K562 (cell line): ENCODE measurements at regions not wholly inside any gene's neighbourhood (a gene's known extent, or its start where the extent isn't known, plus 50 kb on each side); places are given as distances from the start of the nearest gene placed in this dataset.

Experiments used
- CBX2 ChIP-seq: fragments of 200-600 bp; sonication (generic); IDR thresholded peaks from one replicate; pipeline ENCODE4 v1.6.1; 2012; ENCODE audit warnings: mild to moderate bottlenecking, low read length, inconsistent platforms; ENCODE audit not compliant: insufficient read depth, poor library complexity, severe bottlenecking
- ETV5 ChIP-seq: sonication (generic); formaldehyde crosslinking; IDR thresholded peaks from 2 replicates; pipeline ENCODE4 v1.4.0; 2020; ENCODE audit warnings: low read depth, mild to moderate bottlenecking, missing genetic modification reagents
- POLR3G ChIP-seq: IDR thresholded peaks from 2 replicates; pipeline ENCODE4 v1.6.1; 2011; ENCODE audit not compliant: insufficient read length, insufficient replicate concordance; ENCODE audit errors: extremely low read depth

DNA sequence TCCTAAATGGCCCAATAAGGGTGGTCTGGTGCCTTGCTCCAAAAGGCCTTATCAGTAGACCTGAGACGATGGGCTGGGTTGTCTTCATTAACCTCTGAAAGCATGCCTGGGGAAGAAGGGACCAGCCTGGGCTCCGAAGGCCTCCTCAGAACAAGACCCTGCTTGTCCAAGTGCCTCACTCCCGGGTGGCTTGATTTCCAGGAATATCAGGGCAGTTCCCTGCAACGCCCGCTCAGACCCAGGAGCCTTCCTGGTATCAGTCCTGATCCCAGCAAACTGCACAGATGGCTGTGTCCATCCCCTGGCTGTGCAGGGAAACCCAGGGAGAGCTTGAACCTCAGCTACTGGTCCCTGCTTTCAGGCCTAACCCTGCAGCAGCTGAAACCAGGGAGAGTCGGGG, 49.9 kb upstream of the CUX1 start (continued):
- TF ChIP-seq CBX2 (no peak), POLR3G (no peak), ETV5 (CRISPR knock-in tag) (no peak)
- TF ChIP-seq, all 486 proteins: peak for 0
